GM12872 (cell line): ENCODE measurements at regions not wholly inside any gene's neighbourhood (a gene's known extent, or its start where the extent isn't known, plus 50 kb on each side); places are given as distances from the start of the nearest gene placed in this dataset.

Experiments used
- CTCF ChIP-seq: IDR thresholded peaks from 3 replicates; pipeline ENCODE4 v1.5.1; 2011; ENCODE audit warnings: low read depth, mild to moderate bottlenecking, low read length, moderate library complexity; ENCODE audit not compliant: insufficient read depth

DNA sequence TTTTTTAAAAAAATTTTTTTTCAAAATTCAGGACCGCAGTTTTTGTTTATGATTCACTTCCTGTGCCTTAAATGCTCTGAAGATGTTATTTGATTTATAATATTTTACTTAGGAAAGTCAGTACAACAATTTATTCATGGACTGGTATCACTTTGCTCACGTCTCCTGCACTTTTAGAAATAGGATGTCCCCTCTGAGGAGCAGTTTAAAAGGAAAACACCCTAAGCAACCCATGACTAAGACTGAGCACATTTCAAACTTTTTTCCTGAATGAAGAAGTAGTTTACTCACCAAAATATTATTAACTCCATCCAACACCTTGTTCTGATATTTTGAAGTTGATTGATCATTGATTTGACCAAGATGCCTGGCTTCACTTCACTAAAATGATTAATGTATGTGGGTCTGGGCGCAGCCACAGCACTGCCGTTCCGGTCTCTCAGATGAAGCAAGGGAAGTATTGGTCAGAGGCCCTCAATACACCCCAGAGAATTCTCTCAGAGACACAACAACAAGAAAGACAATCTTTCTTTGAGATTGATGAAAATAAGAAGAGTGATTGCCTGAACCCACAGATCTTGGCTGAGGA is 223.9 kb downstream of the TGFB2 start:
- TF ChIP-seq CTCF: no peak

DNA sequence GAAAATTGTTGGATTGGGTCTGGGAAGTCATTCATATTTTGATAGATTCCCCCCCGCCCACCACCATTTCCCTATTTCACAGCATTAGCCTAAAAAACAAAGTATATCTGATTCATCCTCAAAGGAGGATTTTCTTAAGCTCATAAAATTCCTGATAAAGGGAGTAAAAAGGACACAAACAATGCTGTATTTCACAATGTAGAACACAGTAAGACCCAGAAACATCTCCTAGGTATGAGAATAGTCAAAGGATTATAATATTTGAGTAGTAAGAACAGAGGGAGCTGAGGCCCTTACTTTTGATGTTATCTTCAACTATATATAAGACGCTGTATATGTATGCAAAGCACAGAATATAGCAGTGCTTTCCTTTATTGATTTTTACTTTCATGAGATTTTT is 225.3 kb downstream of the TGFB2 start:
- TF ChIP-seq CTCF: no peak

- TF ChIP-seq CTCF: no peak
Observed at GRCh38 chr1:218571491-218571890, 226.4 kb downstream of the TGFB2 start.

- TF ChIP-seq CTCF: no peak
Observed at GRCh38 chr1:218572050-218572449, 226.9 kb downstream of the TGFB2 start.

DNA sequence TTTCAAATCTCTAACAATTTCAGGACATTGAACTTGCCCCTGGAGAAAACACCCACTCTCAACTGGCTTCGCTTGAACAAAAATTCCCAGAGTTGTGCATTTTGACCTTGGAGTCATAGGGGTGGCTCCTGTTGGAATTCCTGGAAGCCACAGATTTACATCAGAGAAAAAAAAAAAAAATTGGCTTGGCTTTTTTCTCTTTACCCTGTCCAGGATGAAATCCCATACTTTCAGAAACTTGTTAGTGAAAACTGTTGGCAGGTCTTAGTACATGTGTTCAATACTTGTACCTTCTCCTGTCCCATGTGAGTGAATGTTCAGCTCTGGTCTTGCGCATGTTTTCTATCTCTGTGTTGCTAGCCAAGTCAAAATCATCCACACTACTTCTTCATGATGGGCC is 228.8 kb downstream of the TGFB2 start:
- no peak for TF ChIP-seq CTCF

GRCh38 chr1:218575079-218575478 is 229.9 kb downstream of the TGFB2 start:
- TF ChIP-seq CTCF: no peak

DNA sequence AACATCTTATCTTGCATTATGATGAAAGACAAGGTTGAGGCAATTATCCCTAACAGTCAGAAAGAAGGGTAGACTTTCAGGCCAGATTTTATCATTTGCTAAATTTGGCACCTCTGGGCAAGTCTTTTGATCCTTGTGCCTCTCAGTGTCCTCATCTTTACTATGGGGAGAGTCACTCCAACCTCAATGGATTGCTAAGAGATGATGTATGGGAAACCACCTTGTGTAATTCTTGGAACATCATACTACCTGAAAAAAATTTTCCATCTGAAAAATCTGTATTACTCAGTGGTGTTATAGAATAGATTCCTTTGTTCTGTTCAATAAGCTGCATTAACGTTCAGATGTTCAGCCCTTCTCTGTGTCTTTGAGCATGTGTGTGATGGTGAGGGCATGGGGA is 230.7 kb downstream of the TGFB2 start:
- no peak for TF ChIP-seq CTCF

- TF ChIP-seq CTCF: no peak
Observed at GRCh38 chr1:218582646-218583045, 237.5 kb downstream of the TGFB2 start.
